ENCODE measurements at regions not wholly inside any gene's neighbourhood (a gene's known extent, or its start where the extent isn't known, plus 50 kb on each side); places are given as distances from the start of the nearest gene placed in this dataset.

GRCh38 chr10:23804125-23804524 lies 365.2 kb downstream of the OTUD1 start:
- DNase-seq (ENCODE audit: low read depth): no peak
- no peak overlapping the region for H3K4me3 ChIP-seq (ENCODE audit: low read depth, low read length)
- no peak for TF ChIP-seq CTCF (conservative IDR thresholded peaks at IDR 0.05; ENCODE audit: low read depth, low read length)

DNA sequence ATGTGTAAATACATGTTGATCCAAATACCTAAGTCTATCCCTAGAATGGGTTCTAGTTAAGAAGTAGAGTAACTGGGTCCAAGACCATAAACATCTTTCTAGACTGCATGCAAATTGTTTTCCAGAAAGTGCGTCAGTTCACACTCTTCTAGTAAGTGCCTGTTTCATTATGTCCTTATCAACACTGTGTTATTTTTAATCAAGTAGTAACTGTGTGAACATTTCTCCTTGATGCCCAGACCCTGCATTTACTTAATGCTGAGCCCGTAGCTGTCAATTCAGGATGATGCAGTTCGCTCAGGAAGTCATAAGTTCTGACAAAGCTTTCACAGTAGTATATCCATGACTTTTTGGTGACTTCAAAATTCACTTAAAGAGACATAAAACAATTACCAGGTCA lies 374.8 kb downstream of the OTUD1 start:
- no peak for TF ChIP-seq CTCF (conservative IDR thresholded peaks at IDR 0.05; ENCODE audit: low read depth, low read length)
- DNase-seq (ENCODE audit: low read depth): no peak
- no peak overlapping the region for H3K4me3 ChIP-seq (ENCODE audit: low read depth, low read length)

DNA sequence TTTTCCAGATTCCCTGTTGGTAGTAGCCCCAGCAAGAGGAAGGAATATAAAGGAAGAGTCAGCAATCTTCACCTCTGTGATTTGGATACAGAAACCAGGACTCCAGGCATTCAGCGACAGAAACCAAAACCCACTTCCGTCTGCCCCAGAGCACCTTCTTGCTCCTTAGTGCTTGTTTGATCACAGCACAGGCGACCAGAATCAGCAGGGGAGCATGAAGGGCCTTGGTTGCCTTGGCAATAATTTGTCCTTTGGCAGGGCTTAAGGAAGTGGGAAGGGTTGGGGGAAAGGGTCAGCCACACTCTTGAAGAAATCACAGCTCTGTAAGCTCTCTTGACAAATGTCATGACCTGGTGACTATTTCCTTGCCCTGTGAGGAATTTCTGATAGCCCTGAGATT lies 379.6 kb downstream of the OTUD1 start:
- H3K4me3 ChIP-seq (ENCODE audit: low read depth, low read length): no peak overlapping the region
- TF ChIP-seq CTCF (conservative IDR thresholded peaks at IDR 0.05; ENCODE audit: low read depth, low read length): no peak
- no peak for DNase-seq (ENCODE audit: low read depth)

DNA sequence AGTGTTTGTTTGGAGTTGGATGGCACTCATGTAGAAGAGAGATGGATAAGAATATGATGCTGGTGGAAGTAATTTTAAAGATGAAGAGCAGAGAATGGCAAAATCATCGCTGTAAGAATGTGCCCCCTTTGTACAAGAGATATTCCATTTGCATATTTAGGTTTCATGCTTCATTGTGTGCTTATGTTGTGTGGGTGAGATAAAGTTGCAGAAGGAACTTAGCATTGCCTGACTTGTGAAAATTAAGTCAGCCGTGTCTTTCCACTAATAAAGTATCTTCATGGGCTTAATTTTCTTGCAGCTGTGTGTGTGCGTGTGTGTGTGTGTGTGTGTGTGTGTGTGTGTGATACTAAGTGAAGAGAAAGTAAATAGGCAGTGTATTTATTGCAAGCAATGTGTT lies 381.9 kb downstream of the OTUD1 start:
- no peak for DNase-seq (ENCODE audit: low read depth)
- no peak overlapping the region for H3K4me3 ChIP-seq (ENCODE audit: low read depth, low read length)
- no peak for TF ChIP-seq CTCF (conservative IDR thresholded peaks at IDR 0.05; ENCODE audit: low read depth, low read length)

DNA sequence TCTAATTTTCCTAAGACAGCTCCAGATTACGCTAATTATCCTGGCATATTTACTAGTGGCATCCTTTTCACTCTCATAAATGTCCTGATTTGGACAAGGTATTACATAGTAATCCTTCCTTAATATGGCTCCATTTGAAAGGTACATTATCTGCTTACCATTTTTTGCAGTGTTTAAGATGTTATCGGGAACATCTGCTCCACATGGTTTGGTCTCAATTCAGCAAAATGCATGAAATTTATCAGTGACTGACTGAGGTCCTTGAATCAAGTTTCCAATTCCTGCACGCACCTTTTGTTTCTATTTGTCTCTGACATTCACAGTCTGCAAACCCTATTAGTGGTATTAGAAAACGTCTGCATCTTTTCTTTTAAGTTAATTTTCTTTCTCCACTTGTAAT lies 384.1 kb upstream of the KIAA1217 start:
- DNase-seq (ENCODE audit: low read depth): no peak
- H3K4me3 ChIP-seq (ENCODE audit: low read depth, low read length): no peak overlapping the region
- no peak for TF ChIP-seq CTCF (conservative IDR thresholded peaks at IDR 0.05; ENCODE audit: low read depth, low read length)

- peak; percentile 12 for DNase-seq (ENCODE audit: low read depth)
- TF ChIP-seq CTCF (conservative IDR thresholded peaks at IDR 0.05; ENCODE audit: low read depth, low read length): no peak
- H3K4me3 ChIP-seq (ENCODE audit: low read depth, low read length): no peak overlapping the region
These were observed 382.5 kb upstream of the KIAA1217 start for GRCh38 chr10:23826421-23826820.

- DNase-seq (ENCODE audit: low read depth): no peak
- no peak for TF ChIP-seq CTCF (conservative IDR thresholded peaks at IDR 0.05; ENCODE audit: low read depth, low read length)
- H3K4me3 ChIP-seq (ENCODE audit: low read depth, low read length): no peak overlapping the region
These were observed 379.4 kb upstream of the KIAA1217 start for GRCh38 chr10:23829556-23829955.

All from choroid plexus epithelial cell (primary cell).